Activated naive CD8-positive, alpha-beta T cell treated with anti-CD3 and anti-CD28 coated beads, Interleukin-2, amount 10 ng/mL, durations not matched to agents 7 days and 5 days (primary cell): ENCODE measurements at regions not wholly inside any gene's neighbourhood (a gene's known extent, or its start where the extent isn't known, plus 50 kb on each side); places are given as distances from the start of the nearest gene placed in this dataset.
"Not testable (repeated sequence)": the region's sequence is repeated elsewhere in the genome, so short reads cannot be mapped to it uniquely, and the experiment has no call there.

Experiments
- ATAC-seq: fragments of 150-1000 bp; cut with Tn5 transposase; one replicate; pipeline ENCODE4 v1.10.0; 2021; ENCODE audit warnings: low read depth, moderate library complexity
- POLR2A ChIA-PET: fragments of 350-600 bp; sonication (Branson Sonifier 250); formaldehyde crosslinking; loops from one replicate; lab custom pipeline; 2021; ENCODE audit warnings: antibody characterized with exemption; lab: Charles Lee
- DNase-seq: peaks from one replicate; pipeline ENCODE4 v3.0.0; 2021
- H3K27ac Mint-ChIP-seq: one replicate; pipeline ENCODE4 v1.8.0; 2022; ENCODE audit warnings: mild to moderate bottlenecking, mixed read lengths
- H3K27me3 Mint-ChIP-seq: one replicate; pipeline ENCODE4 v1.8.0; 2022; ENCODE audit warnings: mild to moderate bottlenecking, moderate library complexity, mixed read lengths
- H3K36me3 Mint-ChIP-seq: one replicate; pipeline ENCODE4 v1.8.0; 2021; ENCODE audit warnings: mild to moderate bottlenecking, mixed read lengths
- H3K4me1 Mint-ChIP-seq: one replicate; pipeline ENCODE4 v1.8.0; 2021; ENCODE audit warnings: mixed read lengths
- H3K4me3 Mint-ChIP-seq: one replicate; pipeline ENCODE4 v1.8.0; 2022; ENCODE audit warnings: mild to moderate bottlenecking, moderate library complexity, mixed read lengths
- H3K9me3 Mint-ChIP-seq: one replicate; pipeline ENCODE4 v1.8.0; 2021; ENCODE audit warnings: mixed read lengths

GRCh38 chr18:55892862-55893813 lies 305.1 kb upstream of the TCF4 start:
- H3K4me1 Mint-ChIP-seq, H3K36me3 Mint-ChIP-seq, POLR2A ChIA-PET, DNase-seq, H3K9me3 Mint-ChIP-seq, H3K27me3 Mint-ChIP-seq, H3K4me3 Mint-ChIP-seq, H3K27ac Mint-ChIP-seq, ATAC-seq: not testable (repeated sequence)

GRCh38 chr18:55886886-55887285 lies 298.9 kb upstream of the TCF4 start:
- Mint-ChIP-seq H3K36me3 (no peaks in the 10 kb centered on the region), H3K9me3 (no peaks in the 10 kb centered on the region), H3K27ac (no peak overlapping the region), H3K4me1 (no peaks in the 10 kb centered on the region), H3K4me3 (no peak overlapping the region), H3K27me3 (no peaks in the 10 kb centered on the region)
- no peak for ATAC-seq
- POLR2A ChIA-PET = no interaction called here
- no peak for DNase-seq

GRCh38 chr18:55884498-55884897 lies 296.5 kb upstream of the TCF4 start:
- Mint-ChIP-seq H3K4me3 (no peak overlapping the region), H3K27me3 (no peaks in the 10 kb centered on the region), H3K9me3 (no peaks in the 10 kb centered on the region), H3K27ac (no peak overlapping the region), H3K4me1 (no peaks in the 10 kb centered on the region), H3K36me3 (no peaks in the 10 kb centered on the region)
- ATAC-seq (no peak), DNase-seq (no peak)
- POLR2A ChIA-PET = no interaction called here

- Mint-ChIP-seq H3K36me3 (no peaks in the 10 kb centered on the region), H3K4me3 (no peak overlapping the region), H3K27me3 (no peaks in the 10 kb centered on the region), H3K9me3 (no peaks in the 10 kb centered on the region), H3K4me1 (no peaks in the 10 kb centered on the region), H3K27ac (no peak overlapping the region)
- ATAC-seq (no peak), DNase-seq (no peak)
- POLR2A ChIA-PET = no interaction called here
Observed at GRCh38 chr18:55880617-55881016, 292.6 kb upstream of the TCF4 start.

- Mint-ChIP-seq H3K9me3 (no peaks in the 10 kb centered on the region), H3K27ac (no peak overlapping the region), H3K4me3 (no peak overlapping the region), H3K36me3 (no peaks in the 10 kb centered on the region), H3K4me1 (no peaks in the 10 kb centered on the region), H3K27me3 (no peaks in the 10 kb centered on the region)
- DNase-seq (no peak), ATAC-seq (no peak)
- POLR2A ChIA-PET = no interaction called here
Observed at GRCh38 chr18:55879331-55879730, 291.3 kb upstream of the TCF4 start.

- H3K9me3 Mint-ChIP-seq = no peaks in the 10 kb centered on the region
- no peak overlapping the region for H3K4me3 Mint-ChIP-seq
- no peak for ATAC-seq
- no peaks in the 10 kb centered on the region for H3K4me1 Mint-ChIP-seq
- POLR2A ChIA-PET = no interaction called here
- no peaks in the 10 kb centered on the region for H3K36me3 Mint-ChIP-seq
- no peak overlapping the region for H3K27ac Mint-ChIP-seq
- H3K27me3 Mint-ChIP-seq = no peaks in the 10 kb centered on the region
- no peak for DNase-seq
Observed at GRCh38 chr18:55878224-55878623, 290.2 kb upstream of the TCF4 start.

GRCh38 chr18:55877321-55877720 lies 289.3 kb upstream of the TCF4 start:
- H3K9me3 Mint-ChIP-seq = no peaks in the 10 kb centered on the region
- H3K4me3 Mint-ChIP-seq = no peak overlapping the region
- H3K27me3 Mint-ChIP-seq = no peaks in the 10 kb centered on the region
- no peaks in the 10 kb centered on the region for H3K4me1 Mint-ChIP-seq
- POLR2A ChIA-PET = no interaction called here
- DNase-seq = no peak
- no peak for ATAC-seq
- H3K27ac Mint-ChIP-seq = no peak overlapping the region
- H3K36me3 Mint-ChIP-seq = no peaks in the 10 kb centered on the region

GRCh38 chr18:55876254-55876653 lies 288.3 kb upstream of the TCF4 start:
- no peak for DNase-seq
- Mint-ChIP-seq H3K9me3 (no peaks in the 10 kb centered on the region), H3K36me3 (no peaks in the 10 kb centered on the region), H3K27ac (no peak overlapping the region), H3K4me3 (no peak overlapping the region), H3K27me3 (no peaks in the 10 kb centered on the region), H3K4me1 (no peaks in the 10 kb centered on the region)
- POLR2A ChIA-PET = no interaction called here
- ATAC-seq = no peak

- H3K9me3 Mint-ChIP-seq = no peaks in the 10 kb centered on the region
- ATAC-seq = no peak
- H3K27ac Mint-ChIP-seq = no peak overlapping the region
- no peak overlapping the region for H3K4me3 Mint-ChIP-seq
- POLR2A ChIA-PET = no interaction called here
- no peaks in the 10 kb centered on the region for H3K27me3 Mint-ChIP-seq
- no peaks in the 10 kb centered on the region for H3K36me3 Mint-ChIP-seq
- H3K4me1 Mint-ChIP-seq = no peaks in the 10 kb centered on the region
- no peak for DNase-seq
Observed at GRCh38 chr18:55875371-55875901, 287.4 kb upstream of the TCF4 start.

GRCh38 chr18:55869556-55870501 lies 281.8 kb upstream of the TCF4 start:
- ATAC-seq = no peak
- no peaks in the 10 kb centered on the region for H3K36me3 Mint-ChIP-seq
- no peaks in the 10 kb centered on the region for H3K9me3 Mint-ChIP-seq
- H3K4me1 Mint-ChIP-seq = no peaks in the 10 kb centered on the region
- no peak overlapping the region for H3K4me3 Mint-ChIP-seq
- POLR2A ChIA-PET = no interaction called here
- H3K27me3 Mint-ChIP-seq = no peaks in the 10 kb centered on the region
- no peak for DNase-seq
- H3K27ac Mint-ChIP-seq = no peak overlapping the region

- Mint-ChIP-seq H3K9me3 (no peaks in the 10 kb centered on the region), H3K27ac (no peak overlapping the region), H3K27me3 (no peaks in the 10 kb centered on the region), H3K4me3 (no peak overlapping the region), H3K4me1 (no peaks in the 10 kb centered on the region), H3K36me3 (no peaks in the 10 kb centered on the region)
- DNase-seq = no peak
- no peak for ATAC-seq
- POLR2A ChIA-PET = no interaction called here
Observed at GRCh38 chr18:55868909-55869308, 280.9 kb upstream of the TCF4 start.

- ATAC-seq (no peak), DNase-seq (no peak)
- H3K27me3 Mint-ChIP-seq = no peaks in the 10 kb centered on the region
- no peaks in the 10 kb centered on the region for H3K36me3 Mint-ChIP-seq
- H3K4me1 Mint-ChIP-seq = no peaks in the 10 kb centered on the region
- H3K27ac Mint-ChIP-seq = no peak overlapping the region
- H3K9me3 Mint-ChIP-seq = no peaks in the 10 kb centered on the region
- POLR2A ChIA-PET = no interaction called here
- H3K4me3 Mint-ChIP-seq = no peak overlapping the region
Observed at GRCh38 chr18:55866886-55867285, 278.9 kb upstream of the TCF4 start.

- no peak overlapping the region for H3K27ac Mint-ChIP-seq
- DNase-seq (no peak), ATAC-seq (no peak)
- H3K36me3 Mint-ChIP-seq = no peaks in the 10 kb centered on the region
- H3K4me1 Mint-ChIP-seq = no peaks in the 10 kb centered on the region
- POLR2A ChIA-PET = no interaction called here
- no peaks in the 10 kb centered on the region for H3K9me3 Mint-ChIP-seq
- H3K4me3 Mint-ChIP-seq = no peak overlapping the region
- no peaks in the 10 kb centered on the region for H3K27me3 Mint-ChIP-seq
Observed at GRCh38 chr18:55866006-55866405, 278.0 kb upstream of the TCF4 start.
